T-helper 2 cell treated with Interferon-gamma antibody and Interleukin-4, amounts not matched to agents 5 μg/mL and 100 μg/mL, for 36 hours (primary cell): ENCODE measurements at regions not wholly inside any gene's neighbourhood (a gene's known extent, or its start where the extent isn't known, plus 50 kb on each side); places are given as distances from the start of the nearest gene placed in this dataset.

Experiments
- DNase-seq: peaks from one replicate; pipeline ENCODE4 v3.0.0; 2021; ENCODE audit warnings: low spot score
- H3K27ac Mint-ChIP-seq: one replicate; pipeline ENCODE4 v1.8.0; 2021; ENCODE audit warnings: mild to moderate bottlenecking, mixed read lengths
- H3K27me3 Mint-ChIP-seq: one replicate; pipeline ENCODE4 v1.8.0; 2021; ENCODE audit warnings: low read depth, mixed read lengths
- H3K36me3 Mint-ChIP-seq: one replicate; pipeline ENCODE4 v1.8.0; 2021; ENCODE audit warnings: low read depth, mixed read lengths
- H3K4me1 Mint-ChIP-seq: one replicate; pipeline ENCODE4 v1.8.0; 2021; ENCODE audit warnings: low read depth, mixed read lengths
- H3K4me3 Mint-ChIP-seq: one replicate; pipeline ENCODE4 v1.8.0; 2022; ENCODE audit warnings: mild to moderate bottlenecking, moderate library complexity, mixed read lengths
- H3K9me3 Mint-ChIP-seq: one replicate; pipeline ENCODE4 v1.8.0; 2021; ENCODE audit warnings: mixed read lengths

- Mint-ChIP-seq H3K36me3 (no peaks in the 10 kb centered on the region), H3K27ac (no peak overlapping the region), H3K9me3 (no peaks in the 10 kb centered on the region), H3K4me3 (no peak overlapping the region), H3K27me3 (peaks cover 4% of the 10 kb centered on the region), H3K4me1 (no peaks in the 10 kb centered on the region)
- DNase-seq = no peak
Measured at GRCh38 chr12:67002720-67003119, 266.4 kb upstream of the CAND1 start.

GRCh38 chr12:67006610-67007009, 262.5 kb upstream of the CAND1 start:
- Mint-ChIP-seq H3K36me3 (no peaks in the 10 kb centered on the region), H3K27ac (no peak overlapping the region), H3K27me3 (peaks cover 2% of the 10 kb centered on the region)

GRCh38 chr12:67014642-67015041, 254.5 kb upstream of the CAND1 start:
- H3K4me1 Mint-ChIP-seq = no peaks in the 10 kb centered on the region

More at GRCh38 chr12:67006610-67007009, 262.5 kb upstream of the CAND1 start:
- Mint-ChIP-seq H3K9me3 (no peaks in the 10 kb centered on the region), H3K4me1 (no peaks in the 10 kb centered on the region), H3K4me3 (no peak overlapping the region)
- no peak for DNase-seq

GRCh38 chr12:67018105-67018504, 251.1 kb upstream of the CAND1 start:
- DNase-seq = no peak
- Mint-ChIP-seq H3K9me3 (no peaks in the 10 kb centered on the region), H3K4me3 (no peak overlapping the region), H3K4me1 (no peaks in the 10 kb centered on the region), H3K27ac (no peak overlapping the region), H3K27me3 (peaks cover 2% of the 10 kb centered on the region), H3K36me3 (no peaks in the 10 kb centered on the region)

More at GRCh38 chr12:67014642-67015041, 254.5 kb upstream of the CAND1 start:
- H3K36me3 Mint-ChIP-seq = no peaks in the 10 kb centered on the region
- no peaks in the 10 kb centered on the region for H3K27me3 Mint-ChIP-seq
- H3K27ac Mint-ChIP-seq = no peak overlapping the region
- no peak overlapping the region for H3K4me3 Mint-ChIP-seq
- DNase-seq = no peak
- H3K9me3 Mint-ChIP-seq = no peaks in the 10 kb centered on the region

GRCh38 chr12:67019070-67019469, 250.1 kb upstream of the CAND1 start:
- H3K9me3 Mint-ChIP-seq = no peaks in the 10 kb centered on the region
- H3K27ac Mint-ChIP-seq = no peak overlapping the region
- H3K4me1 Mint-ChIP-seq = no peaks in the 10 kb centered on the region
- no peak for DNase-seq
- H3K36me3 Mint-ChIP-seq = no peaks in the 10 kb centered on the region
- peaks cover 3% of the 10 kb centered on the region for H3K27me3 Mint-ChIP-seq
- no peak overlapping the region for H3K4me3 Mint-ChIP-seq

GRCh38 chr12:67025543-67026114, 243.5 kb upstream of the CAND1 start:
- peaks cover 5% of the 10 kb centered on the region for H3K27me3 Mint-ChIP-seq
- no peaks in the 10 kb centered on the region for H3K4me1 Mint-ChIP-seq
- H3K36me3 Mint-ChIP-seq = no peaks in the 10 kb centered on the region
- H3K9me3 Mint-ChIP-seq = no peaks in the 10 kb centered on the region
- DNase-seq = no peak
- no peak overlapping the region for H3K27ac Mint-ChIP-seq
- no peak overlapping the region for H3K4me3 Mint-ChIP-seq

GRCh38 chr12:67026487-67027246, 242.5 kb upstream of the CAND1 start:
- Mint-ChIP-seq H3K4me3 (no peak overlapping the region), H3K27me3 (peaks cover 7% of the 10 kb centered on the region), H3K36me3 (no peaks in the 10 kb centered on the region), H3K27ac (no peak overlapping the region), H3K4me1 (no peaks in the 10 kb centered on the region), H3K9me3 (no peaks in the 10 kb centered on the region)
- no peak for DNase-seq

GRCh38 chr12:67028529-67028928, 240.6 kb upstream of the CAND1 start:
- DNase-seq = no peak
- peaks cover 10% of the 10 kb centered on the region for H3K27me3 Mint-ChIP-seq
- no peaks in the 10 kb centered on the region for H3K4me1 Mint-ChIP-seq
- no peak overlapping the region for H3K4me3 Mint-ChIP-seq
- no peaks in the 10 kb centered on the region for H3K36me3 Mint-ChIP-seq
- H3K9me3 Mint-ChIP-seq = no peaks in the 10 kb centered on the region
- no peak overlapping the region for H3K27ac Mint-ChIP-seq

GRCh38 chr12:67034110-67034879, 234.9 kb upstream of the CAND1 start:
- H3K4me3 Mint-ChIP-seq = no peak overlapping the region
- no peak for DNase-seq
- no peak overlapping the region for H3K27ac Mint-ChIP-seq
- peaks cover 8% of the 10 kb centered on the region for H3K27me3 Mint-ChIP-seq
- H3K9me3 Mint-ChIP-seq = no peaks in the 10 kb centered on the region
- no peaks in the 10 kb centered on the region for H3K36me3 Mint-ChIP-seq
- H3K4me1 Mint-ChIP-seq = no peaks in the 10 kb centered on the region

- DNase-seq = no peak
- H3K9me3 Mint-ChIP-seq = no peaks in the 10 kb centered on the region
- H3K27me3 Mint-ChIP-seq = peaks cover 8% of the 10 kb centered on the region
- H3K36me3 Mint-ChIP-seq = no peaks in the 10 kb centered on the region
- no peaks in the 10 kb centered on the region for H3K4me1 Mint-ChIP-seq
- no peak overlapping the region for H3K4me3 Mint-ChIP-seq
- no peak overlapping the region for H3K27ac Mint-ChIP-seq
Measured at GRCh38 chr12:67035121-67035520, 234.0 kb upstream of the CAND1 start.

- H3K4me3 Mint-ChIP-seq = no peak overlapping the region
- H3K9me3 Mint-ChIP-seq = no peaks in the 10 kb centered on the region
- H3K4me1 Mint-ChIP-seq = no peaks in the 10 kb centered on the region
- no peak overlapping the region for H3K27ac Mint-ChIP-seq
- no peak for DNase-seq
- H3K36me3 Mint-ChIP-seq = no peaks in the 10 kb centered on the region
- peaks cover under 1% of the 10 kb centered on the region for H3K27me3 Mint-ChIP-seq
Measured at GRCh38 chr12:67038486-67038885, 230.7 kb upstream of the CAND1 start.

- Mint-ChIP-seq H3K27me3 (peaks cover 4% of the 10 kb centered on the region), H3K4me1 (no peaks in the 10 kb centered on the region), H3K9me3 (no peaks in the 10 kb centered on the region), H3K36me3 (no peaks in the 10 kb centered on the region), H3K4me3 (no peak overlapping the region), H3K27ac (no peak overlapping the region)
- DNase-seq = no peak
Measured at GRCh38 chr12:67039995-67040860, 228.9 kb upstream of the CAND1 start.

- Mint-ChIP-seq H3K9me3 (no peaks in the 10 kb centered on the region), H3K4me3 (no peak overlapping the region), H3K27ac (no peak overlapping the region), H3K4me1 (no peaks in the 10 kb centered on the region), H3K27me3 (peaks cover 7% of the 10 kb centered on the region), H3K36me3 (no peaks in the 10 kb centered on the region)
- no peak for DNase-seq
Measured at GRCh38 chr12:67040861-67041137, 228.4 kb upstream of the CAND1 start.

- Mint-ChIP-seq H3K27me3 (peaks cover 7% of the 10 kb centered on the region), H3K9me3 (no peaks in the 10 kb centered on the region), H3K4me3 (no peak overlapping the region), H3K4me1 (no peaks in the 10 kb centered on the region), H3K27ac (no peak overlapping the region), H3K36me3 (no peaks in the 10 kb centered on the region)
- no peak for DNase-seq
Measured at GRCh38 chr12:67042697-67043131, 226.4 kb upstream of the CAND1 start.
